ENCODE measurements at regions not wholly inside any gene's neighbourhood (a gene's known extent, or its start where the extent isn't known, plus 50 kb on each side); places are given as distances from the start of the nearest gene placed in this dataset.
A peak's percentile ranks its signal among the peaks of the same experiment; 100 is the strongest.

GRCh38 chr6:155584006-155584405 is 128.4 kb upstream of the NOX3 start:
- intact Hi-C loops (cut with DNase I; ENCODE audit: low total_unique reads) = no loop called here
- TF ChIP-seq POLR2A (IDR thresholded peaks at IDR 0.05) (no peak), CTCF (IDR thresholded peaks at IDR 0.05) (no peak), EP300 (IDR thresholded peaks at IDR 0.05) (no peak), POLR2AphosphoS5 (IDR thresholded peaks at IDR 0.05) (no peak)
- peak in 1 of 2 donors; percentile 8 for DNase-seq
- Histone ChIP-seq H3K27ac (no peak overlapping the region), H3K4me3 (no peak overlapping the region), H3K27me3 (no peaks in the 10 kb centered on the region), H3K9me3 (peaks cover 0 to 8% (median 5%) of the 10 kb centered on the region in 4 donors), H3K4me1 (peaks cover 0 to 18% (median 4%) of the 10 kb centered on the region in 4 donors), H3K36me3 (no peaks in the 10 kb centered on the region)
- 51 to 69% (median 58%) methylated on average over 3 of the region's 3 CpGs for WGBS, 5 donors

- peak in 1 of 2 donors; percentile 9 for DNase-seq
- Histone ChIP-seq H3K36me3 (no peaks in the 10 kb centered on the region), H3K4me3 (no peak overlapping the region), H3K27ac (no peak overlapping the region), H3K27me3 (no peaks in the 10 kb centered on the region), H3K9me3 (peaks cover 0 to under 1% (median under 1%) of the 10 kb centered on the region in 4 donors), H3K4me1 (peaks cover 0 to 18% (median 4%) of the 10 kb centered on the region in 4 donors)
- WGBS, 5 donors = 53 to 70% (median 65%) methylated on average over 9 of the region's 9 CpGs
- TF ChIP-seq CTCF (IDR thresholded peaks at IDR 0.05) = no peak
- TF ChIP-seq POLR2AphosphoS5 (IDR thresholded peaks at IDR 0.05) = no peak
- TF ChIP-seq POLR2A (IDR thresholded peaks at IDR 0.05) = no peak
- no peak for TF ChIP-seq EP300 (IDR thresholded peaks at IDR 0.05)
- intact Hi-C loops (cut with DNase I; ENCODE audit: low total_unique reads) = no loop called here
Measured at GRCh38 chr6:155582016-155582991, 126.7 kb upstream of the NOX3 start.

GRCh38 chr6:155580904-155581303 is 125.3 kb upstream of the NOX3 start:
- H3K27me3 ChIP-seq = no peaks in the 10 kb centered on the region
- H3K36me3 ChIP-seq = no peaks in the 10 kb centered on the region
- peaks cover 0 to 18% (median 4%) of the 10 kb centered on the region in 4 donors for H3K4me1 ChIP-seq
- peak in 1 of 2 donors; percentile 7 for DNase-seq
- no peaks in the 10 kb centered on the region for H3K9me3 ChIP-seq
- no peak overlapping the region for H3K4me3 ChIP-seq
- no peak overlapping the region for H3K27ac ChIP-seq
- 84 to 93% (median 85%) methylated on average over 2 of the region's 2 CpGs for WGBS, 5 donors
- TF ChIP-seq POLR2AphosphoS5 (IDR thresholded peaks at IDR 0.05) = no peak
- TF ChIP-seq EP300 (IDR thresholded peaks at IDR 0.05) = no peak
- no peak for TF ChIP-seq POLR2A (IDR thresholded peaks at IDR 0.05)
- intact Hi-C loops (cut with DNase I; ENCODE audit: low total_unique reads) = no loop called here

- Histone ChIP-seq H3K27me3 (no peaks in the 10 kb centered on the region), H3K4me3 (no peak overlapping the region), H3K36me3 (no peaks in the 10 kb centered on the region), H3K27ac (no peak overlapping the region), H3K4me1 (peaks cover 0 to 10% (median 0%) of the 10 kb centered on the region in 4 donors), H3K9me3 (no peaks in the 10 kb centered on the region)
- intact Hi-C loops (cut with DNase I; ENCODE audit: low total_unique reads) = no loop called here
- DNase-seq = no peak
- TF ChIP-seq CTCF (IDR thresholded peaks at IDR 0.05) (no peak), POLR2A (IDR thresholded peaks at IDR 0.05) (no peak), POLR2AphosphoS5 (IDR thresholded peaks at IDR 0.05) (no peak), EP300 (IDR thresholded peaks at IDR 0.05) (no peak)
Measured at GRCh38 chr6:155578251-155578650, 122.6 kb upstream of the NOX3 start.

All from stomach (tissue), 8 donors.